ENCODE measurements at regions not wholly inside any gene's neighbourhood (a gene's known extent, or its start where the extent isn't known, plus 50 kb on each side); places are given as distances from the start of the nearest gene placed in this dataset.

GRCh38 chr5:15286650-15287049 is 213.3 kb upstream of the FBXL7 start:
- Histone ChIP-seq H4K20me1 (ENCODE audit: control insufficient read depth, insufficient read depth) (no peaks in the 10 kb centered on the region), H3K36me3 (ENCODE audit: control insufficient read depth in 2 of 2, insufficient read depth in 2 of 2, low read length in 1 of 2) (no peaks in the 10 kb centered on the region), H3K9me3 (replicated peaks; ENCODE audit: control insufficient read depth, insufficient read depth, low read length) (no peaks in the 10 kb centered on the region), H3K4me2 (ENCODE audit: control insufficient read depth, insufficient read depth) (no peak overlapping the region), H3K4me1 (ENCODE audit: control insufficient read depth, insufficient read depth, low read length) (no peaks in the 10 kb centered on the region), H3K4me3 (no peak overlapping the region), H2AFZ (ENCODE audit: control insufficient read depth, low read depth, low read length) (no peak overlapping the region), H3K9ac (ENCODE audit: control insufficient read depth, insufficient read depth, low read length) (no peak overlapping the region), H3K27ac (ENCODE audit: control insufficient read depth, insufficient read depth) (no peak overlapping the region), H3K79me2 (ENCODE audit: control insufficient read depth, insufficient read depth, low read length) (no peaks in the 10 kb centered on the region), H3K27me3 (replicated peaks in 1 of 2; ENCODE audit: control insufficient read depth in 2 of 2, insufficient read depth in 2 of 2, low read length in 1 of 2) (no peaks in the 10 kb centered on the region)
- TF ChIP-seq DPF2 (IDR thresholded peaks at IDR 0.05) (no peak), RAD21 (IDR thresholded peaks at IDR 0.05; ENCODE audit: insufficient read depth, low read depth, low read length) (peak; percentile 30; the same call in 1 of the 2 replicates)
- in situ Hi-C loops (cut with MboI) (no loop called here), intact Hi-C loops (cut with micrococcal nuclease; ENCODE audit: unreplicated experiment) (no loop called here)
- ChIA-PET RAD21 (ENCODE audit: unreplicated experiment) (no interaction called here), POLR2A (no interaction called here), SMC1A (ENCODE audit: uncharacterized antibody, unreplicated experiment) (no interaction called here), CTCF (no interaction called here)
- FAIRE-seq (no peak), DNase-seq (ENCODE audit: low read depth, low spot score) (no peak), ATAC-seq (no peak)
- 0% methylated on average over 1 of the region's 1 CpG for WGBS (ENCODE audit: insufficient coverage, insufficient replicate concordance, low lambda C conversion rate, missing lambda C conversion rate)
- no TSS peak for BruUV-seq (replicated peaks)

GRCh38 chr5:15285901-15286583 is 213.9 kb upstream of the FBXL7 start:
- no peak for TF ChIP-seq EP300 (IDR thresholded peaks at IDR 0.05; ENCODE audit: borderline replicate concordance in 1 of 2, control insufficient read depth in 1 of 2, low read depth in 2 of 2, low read length in 2 of 2)
- TF ChIP-seq ATF3 (IDR thresholded peaks at IDR 0.05; ENCODE audit: borderline replicate concordance, extremely low read depth, low read depth, low read length), result no peak
- no peak for TF ChIP-seq BCLAF1 (IDR thresholded peaks at IDR 0.05)
- TF ChIP-seq IRF3 (IDR thresholded peaks at IDR 0.05), result no peak
- TF ChIP-seq EGR1 (IDR thresholded peaks at IDR 0.05; ENCODE audit: borderline replicate concordance in 1 of 2, low read depth in 2 of 2, low read length in 2 of 2), result no peak
- no peak for TF ChIP-seq SUPT20H (IDR thresholded peaks at IDR 0.05; ENCODE audit: borderline replicate concordance, control insufficient read depth, low read depth, low read length)
- no peak for TF ChIP-seq BCL11A (IDR thresholded peaks at IDR 0.05; ENCODE audit: low read depth, low read length)
- no peak for TF ChIP-seq WRNIP1 (IDR thresholded peaks at IDR 0.05; ENCODE audit: borderline replicate concordance, low read depth, low read length)
- TF ChIP-seq SIN3A (IDR thresholded peaks at IDR 0.05; ENCODE audit: low read depth, low read length), result no peak
- no peak for TF ChIP-seq BMI1 (IDR thresholded peaks at IDR 0.05; ENCODE audit: borderline replicate concordance)
- TF ChIP-seq STAT3 (IDR thresholded peaks at IDR 0.05; ENCODE audit: low read depth, low read length), result no peak
- H3K27me3 ChIP-seq (replicated peaks in 1 of 2; ENCODE audit: control insufficient read depth in 2 of 2, insufficient read depth in 2 of 2, low read length in 1 of 2), result no peaks in the 10 kb centered on the region
- no peak overlapping the region for H2AFZ ChIP-seq (ENCODE audit: control insufficient read depth, low read depth, low read length)
- H3K9me3 ChIP-seq (replicated peaks; ENCODE audit: control insufficient read depth, insufficient read depth, low read length), result no peaks in the 10 kb centered on the region
- no peak for DNase-seq (ENCODE audit: low read depth, low spot score)
- FAIRE-seq, result no peak
- ChIA-PET CTCF (no interaction called here), POLR2A (no interaction called here), RAD21 (ENCODE audit: unreplicated experiment) (no interaction called here), SMC1A (ENCODE audit: uncharacterized antibody, unreplicated experiment) (no interaction called here)
- no peaks in the 10 kb centered on the region for H4K20me1 ChIP-seq (ENCODE audit: control insufficient read depth, insufficient read depth)
- no peaks in the 10 kb centered on the region for H3K4me1 ChIP-seq (ENCODE audit: control insufficient read depth, insufficient read depth, low read length)
- no TSS peak for BruUV-seq (replicated peaks)
- no peaks in the 10 kb centered on the region for H3K79me2 ChIP-seq (ENCODE audit: control insufficient read depth, insufficient read depth, low read length)
- H3K4me2 ChIP-seq (ENCODE audit: control insufficient read depth, insufficient read depth), result no peak overlapping the region
- no peak overlapping the region for H3K27ac ChIP-seq (ENCODE audit: control insufficient read depth, insufficient read depth)
- in situ Hi-C loops (cut with MboI) (no loop called here), intact Hi-C loops (cut with micrococcal nuclease; ENCODE audit: unreplicated experiment) (no loop called here)
- H3K9ac ChIP-seq (ENCODE audit: control insufficient read depth, insufficient read depth, low read length), result no peak overlapping the region
- WGBS (ENCODE audit: insufficient coverage, insufficient replicate concordance, low lambda C conversion rate, missing lambda C conversion rate), result 27% methylated on average over 5 of the region's 5 CpGs
- ATAC-seq, result no peak
- H3K4me3 ChIP-seq, result no peak overlapping the region
- H3K36me3 ChIP-seq (ENCODE audit: control insufficient read depth in 2 of 2, insufficient read depth in 2 of 2, low read length in 1 of 2), result no peaks in the 10 kb centered on the region
